Astrocyte of the spinal cord (primary cell): ENCODE measurements at regions not wholly inside any gene's neighbourhood (a gene's known extent, or its start where the extent isn't known, plus 50 kb on each side); places are given as distances from the start of the nearest gene placed in this dataset.

Experiments used
- DNase-seq: peaks from one replicate; pipeline ENCODE4 v3.0.0; 2011; ENCODE audit warnings: low read depth, low spot score
- H3K4me3 ChIP-seq: 2 replicates; pipeline ENCODE4 v1.5.1; 2011; ENCODE audit warnings: low read depth, mild to moderate bottlenecking, low read length, moderate library complexity
- in situ Hi-C: cut with HindIII; loops from 2 replicates; pipeline ENCODE4 v1.10.0; 2017; ENCODE audit warnings: low sequenced_read_pairs
- TF ChIP-seq, protein P1 (sequence below): IDR thresholded peaks from 2 replicates; pipeline ENCODE4 v1.5.1; 2012; ENCODE audit warnings: low read depth, mild to moderate bottlenecking, low read length, inconsistent platforms

DNA sequence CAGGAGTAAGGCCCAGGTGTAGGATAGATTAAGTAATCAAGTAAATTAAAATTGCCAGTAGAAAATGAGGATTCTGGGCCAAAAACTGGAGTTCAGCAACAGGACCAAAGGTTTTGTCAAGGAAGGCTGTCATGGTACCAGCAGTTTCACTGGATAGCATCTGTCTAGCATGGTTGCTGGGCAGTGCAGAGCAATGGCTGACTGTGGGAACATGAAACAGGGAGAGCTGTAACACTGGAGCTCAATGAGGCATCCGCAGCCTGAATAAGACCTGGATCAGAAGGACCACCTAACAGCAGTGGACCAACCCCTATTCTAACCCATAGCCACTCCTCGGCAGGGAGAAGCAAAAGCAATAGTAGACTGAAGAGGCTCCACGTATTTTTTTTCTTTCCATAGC is 132.4 kb downstream of the ATOH1 start:
- in situ Hi-C loops, result no loop called here
- TF ChIP-seq, protein P1, sequence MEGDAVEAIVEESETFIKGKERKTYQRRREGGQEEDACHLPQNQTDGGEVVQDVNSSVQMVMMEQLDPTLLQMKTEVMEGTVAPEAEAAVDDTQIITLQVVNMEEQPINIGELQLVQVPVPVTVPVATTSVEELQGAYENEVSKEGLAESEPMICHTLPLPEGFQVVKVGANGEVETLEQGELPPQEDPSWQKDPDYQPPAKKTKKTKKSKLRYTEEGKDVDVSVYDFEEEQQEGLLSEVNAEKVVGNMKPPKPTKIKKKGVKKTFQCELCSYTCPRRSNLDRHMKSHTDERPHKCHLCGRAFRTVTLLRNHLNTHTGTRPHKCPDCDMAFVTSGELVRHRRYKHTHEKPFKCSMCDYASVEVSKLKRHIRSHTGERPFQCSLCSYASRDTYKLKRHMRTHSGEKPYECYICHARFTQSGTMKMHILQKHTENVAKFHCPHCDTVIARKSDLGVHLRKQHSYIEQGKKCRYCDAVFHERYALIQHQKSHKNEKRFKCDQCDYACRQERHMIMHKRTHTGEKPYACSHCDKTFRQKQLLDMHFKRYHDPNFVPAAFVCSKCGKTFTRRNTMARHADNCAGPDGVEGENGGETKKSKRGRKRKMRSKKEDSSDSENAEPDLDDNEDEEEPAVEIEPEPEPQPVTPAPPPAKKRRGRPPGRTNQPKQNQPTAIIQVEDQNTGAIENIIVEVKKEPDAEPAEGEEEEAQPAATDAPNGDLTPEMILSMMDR, result no peak
- H3K4me3 ChIP-seq, result no peak overlapping the region
- no peak for DNase-seq

DNA sequence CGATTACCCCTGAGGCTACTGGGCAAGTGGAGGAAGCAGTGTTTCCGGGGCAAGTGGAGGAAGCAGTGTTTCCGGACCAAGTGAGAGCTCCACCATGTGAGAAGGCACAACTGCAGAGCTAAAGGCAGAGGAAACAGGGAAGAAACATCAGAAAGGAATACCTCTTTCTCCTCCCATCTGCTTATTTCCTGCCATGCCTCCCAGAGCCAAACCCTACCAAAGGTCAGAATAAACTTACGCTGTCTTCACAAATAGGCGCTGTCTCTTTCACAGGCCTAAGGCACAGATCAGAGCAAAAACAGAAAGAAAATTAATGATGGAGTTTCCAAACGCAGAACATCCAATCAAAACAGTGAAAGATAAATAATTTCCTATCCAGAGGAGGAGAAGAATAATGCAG is 153.0 kb downstream of the ATOH1 start:
- TF ChIP-seq, protein P1, result no peak
- DNase-seq, result no peak
- H3K4me3 ChIP-seq, result no peak overlapping the region
- in situ Hi-C loops, result no loop called here

DNA sequence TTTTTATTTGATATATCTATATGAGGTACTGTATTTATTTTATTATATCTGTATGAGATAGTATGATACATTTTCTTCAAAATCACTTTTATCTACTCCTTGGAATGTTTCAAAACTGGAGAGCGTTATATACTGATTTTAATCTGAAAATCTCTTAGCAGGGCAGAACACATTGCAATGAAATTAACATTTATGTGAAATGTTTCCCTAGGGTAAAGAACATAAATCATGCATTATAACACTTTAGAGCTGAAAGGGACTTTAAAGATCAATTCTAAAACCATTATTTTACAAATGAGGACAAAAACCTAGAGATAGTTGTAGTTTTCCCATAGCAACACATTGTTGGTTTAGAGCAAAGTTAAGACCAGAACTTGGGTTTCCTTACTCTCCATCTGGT is 153.7 kb downstream of the ATOH1 start:
- no peak for DNase-seq
- no peak overlapping the region for H3K4me3 ChIP-seq
- in situ Hi-C loops, result no loop called here
- TF ChIP-seq, protein P1, result no peak

DNA sequence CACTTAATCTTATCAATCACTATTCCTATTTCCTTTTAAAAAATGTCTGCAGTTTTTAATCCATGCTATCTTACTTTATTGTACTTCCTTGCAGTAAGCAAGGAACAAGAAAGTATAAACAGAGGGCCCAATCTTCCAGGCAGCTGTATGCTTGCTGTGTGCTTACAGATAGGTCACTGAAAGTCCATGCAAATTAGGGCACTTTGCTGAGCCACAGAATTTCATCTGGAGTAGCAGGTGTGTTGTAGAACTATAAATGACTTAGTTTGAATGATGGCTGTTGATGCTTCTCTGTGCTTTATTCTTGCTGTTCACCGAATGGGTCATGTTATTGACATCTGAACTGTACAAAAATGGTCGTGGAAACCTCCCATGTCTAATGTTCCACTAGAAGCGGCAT is 154.6 kb downstream of the ATOH1 start:
- DNase-seq, result no peak
- TF ChIP-seq, protein P1, result no peak
- H3K4me3 ChIP-seq, result no peak overlapping the region
- in situ Hi-C loops, result no loop called here

DNA sequence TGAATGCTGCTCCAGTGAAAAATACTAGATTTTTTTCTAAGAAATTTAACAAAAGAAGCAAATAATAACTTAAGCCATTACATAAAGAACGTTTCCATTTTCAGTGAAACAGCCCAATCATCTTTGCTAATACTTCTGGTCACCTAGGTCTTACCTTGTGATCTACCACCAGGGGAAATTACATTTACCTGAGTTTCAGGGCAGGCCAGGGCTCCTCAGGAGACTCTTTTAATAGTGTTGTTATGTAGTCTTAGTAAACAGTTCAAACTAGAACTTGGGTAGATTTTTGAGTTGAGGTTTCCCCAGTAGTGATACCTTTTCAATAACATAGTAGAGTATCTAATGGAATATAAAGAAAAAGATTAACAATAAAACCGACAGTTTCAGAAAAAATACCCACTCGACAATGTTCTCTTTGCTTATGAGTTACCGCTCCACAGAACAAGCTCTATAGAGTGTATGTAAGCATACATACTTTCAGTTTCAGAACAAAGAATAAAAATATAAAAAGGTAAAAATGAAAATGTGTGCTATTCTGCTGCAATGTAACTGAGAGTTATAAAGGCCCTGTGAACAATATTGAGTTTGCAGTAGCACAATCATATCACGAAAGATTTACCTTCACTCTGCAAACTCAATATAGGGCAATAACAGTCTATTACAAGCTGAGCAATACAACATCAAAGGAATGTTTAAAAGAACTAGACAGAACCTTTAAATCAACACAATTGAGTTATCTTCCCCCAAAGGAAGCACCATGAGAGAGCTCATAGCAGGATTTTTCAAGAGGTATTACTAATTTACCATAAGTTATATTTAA is 165.8 kb downstream of the ATOH1 start:
- no peak overlapping the region for H3K4me3 ChIP-seq
- TF ChIP-seq, protein P1, result no peak
- no peak for DNase-seq
- in situ Hi-C loops, result no loop called here

DNA sequence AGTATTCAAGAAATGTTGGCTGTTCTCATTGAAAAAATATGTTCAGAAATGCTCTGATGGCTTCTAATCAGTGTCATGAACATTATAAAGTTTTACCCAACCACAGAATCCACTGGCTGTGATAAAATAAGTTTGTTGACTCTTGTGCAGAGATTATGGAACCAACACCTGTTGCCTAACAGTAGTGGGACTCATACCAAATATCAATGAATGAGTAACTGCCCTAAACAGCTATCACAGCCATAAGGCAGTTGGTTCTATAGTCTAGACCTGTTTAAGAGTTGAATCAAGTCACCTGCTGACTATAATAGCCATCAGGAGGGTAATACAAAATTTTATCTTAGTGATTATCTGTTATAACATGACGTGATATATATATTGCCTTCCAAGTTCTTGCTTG is 168.3 kb downstream of the ATOH1 start:
- no peak overlapping the region for H3K4me3 ChIP-seq
- TF ChIP-seq, protein P1, result no peak
- in situ Hi-C loops, result no loop called here
- no peak for DNase-seq
